Panc1 (cell line): ENCODE measurements at regions not wholly inside any gene's neighbourhood (a gene's known extent, or its start where the extent isn't known, plus 50 kb on each side); places are given as distances from the start of the nearest gene placed in this dataset.

Experiments
- ATAC-seq: fragments of 200-7000 bp; cut with Tn5 transposase; 2 replicates; pipeline ENCODE4 v1.9.1; 2020; ENCODE audit warnings: mild to moderate bottlenecking, moderate library complexity
- BruUV-seq: library from RNA; stranded (reverse); fragments of 400-500 nt; replicated peaks from 2 replicates; lab custom pipeline; 2021; lab: Mats Ljungman, UMichigan
- CTCF ChIA-PET: fragments of 300-600 bp; sonication (Branson Sonifier 250); formaldehyde crosslinking; loops from one replicate; lab custom pipeline; 2022; ENCODE audit warnings: antibody characterized with exemption; lab: Charles Lee
- POLR2A ChIA-PET: fragments of 300-600 bp; sonication (Branson Sonifier 250); formaldehyde crosslinking; loops from one replicate; lab custom pipeline; 2022; ENCODE audit warnings: antibody characterized with exemption; lab: Charles Lee
- DNase-seq: peaks from one replicate; pipeline ENCODE4 v3.0.0-alpha.2; 2010; ENCODE audit warnings: low read depth, low spot score
- H3K27ac ChIP-seq: 2 replicates; pipeline ENCODE4 v1.5.1; 2011; ENCODE audit warnings: mild to moderate bottlenecking, low read length, inconsistent platforms
- H3K27me3 ChIP-seq: fragments of 200-500 bp; sonication (Bioruptor generic); 2 replicates; pipeline ENCODE4 v1.6.0; 2014; ENCODE audit warnings: low read length, inconsistent platforms; ENCODE audit not compliant: control insufficient read depth, insufficient read depth
- H3K36me3 ChIP-seq: fragments of 200-500 bp; sonication (Bioruptor generic); 2 replicates; pipeline ENCODE4 v1.5.1; 2014; ENCODE audit warnings: inconsistent platforms, mild to moderate bottlenecking, low read length, moderate library complexity; ENCODE audit not compliant: control insufficient read depth, insufficient read depth
- H3K4me1 ChIP-seq: 2 replicates; pipeline ENCODE4 v1.5.1; 2011; ENCODE audit warnings: inconsistent platforms, mild to moderate bottlenecking, low read length, moderate library complexity; ENCODE audit not compliant: control insufficient read depth, insufficient read depth
- H3K4me3 ChIP-seq, 2 experiments: 2 replicates each; pipeline ENCODE4 v1.5.1; 2011 to 2012; ENCODE audit warnings: low read depth in 2 of 2, low read length in 2 of 2, mild to moderate bottlenecking in 2 of 2, inconsistent platforms in 1 of 2, moderate library complexity in 1 of 2
- H3K9me3 ChIP-seq: fragments of 200-500 bp; sonication (Bioruptor generic); 2 replicates; pipeline ENCODE4 v1.5.1; 2014; ENCODE audit warnings: low read depth, mild to moderate bottlenecking, inconsistent platforms, low read length, moderate library complexity; ENCODE audit not compliant: control insufficient read depth, insufficient read depth
- CTCF ChIP-seq: fragments of 450-650 bp; IDR thresholded peaks from 2 replicates; pipeline ENCODE4 v1.5.1; 2017; ENCODE audit warnings: mild to moderate bottlenecking
- POLR2AphosphoS5 ChIP-seq: IDR thresholded peaks from 2 replicates; pipeline ENCODE4 v1.6.1; 2012; ENCODE audit warnings: mild to moderate bottlenecking, low read depth, low read length, moderate library complexity
- REST ChIP-seq, 2 experiments: IDR thresholded peaks; 2 replicates each; pipeline ENCODE4 v1.6.1; 2011 to 2012; ENCODE audit warnings: low read depth in 2 of 2, control low read depth in 1 of 2, low read length in 1 of 2, mild to moderate bottlenecking in 1 of 2, moderate library complexity in 1 of 2; ENCODE audit not compliant: insufficient read depth in 1 of 2
- SIN3A ChIP-seq: IDR thresholded peaks from 2 replicates; pipeline ENCODE4 v1.6.1; 2012; ENCODE audit warnings: low read depth, mild to moderate bottlenecking, low read length, moderate library complexity, borderline replicate concordance; ENCODE audit not compliant: insufficient read depth
- TCF7L2 ChIP-seq: IDR thresholded peaks from 2 replicates; pipeline ENCODE4 v1.6.1; 2011; ENCODE audit warnings: mild to moderate bottlenecking, low read depth, low read length, inconsistent platforms
- in situ Hi-C: cut with HindIII; loops from 2 replicates; pipeline ENCODE4 v1.10.0; 2016; ENCODE audit warnings: low sequenced_read_pairs, low pct_unique_long_range_greater_than_20kb
- intact Hi-C: fragments of 100-400 bp; cut with micrococcal nuclease; formaldehyde crosslinking; loops from one replicate; pipeline ENCODE4 v1.10.0; 2022; ENCODE audit not compliant: unreplicated experiment

- ChIA-PET CTCF (no interaction called here), POLR2A (no interaction called here)
- no peaks in the 10 kb centered on the region for H3K4me1 ChIP-seq
- in situ Hi-C loops: no loop called here
- H3K9me3 ChIP-seq: no peaks in the 10 kb centered on the region
- no TSS peak for BruUV-seq
- DNase-seq: no peak
- no peaks in the 10 kb centered on the region for H3K36me3 ChIP-seq
- intact Hi-C loops: no loop called here
- H3K4me3 ChIP-seq: no peak overlapping the region
- TF ChIP-seq SIN3A (no peak), POLR2AphosphoS5 (no peak), CTCF (no peak), REST (IDR thresholded peaks at IDR 0.05; ENCODE audit: insufficient read depth in 1 of 2, low read depth in 2 of 2, low read length in 1 of 2) (no peak), TCF7L2 (no peak)
- H3K27ac ChIP-seq: no peak overlapping the region
- no peaks in the 10 kb centered on the region for H3K27me3 ChIP-seq
- ATAC-seq: no peak
These were observed 732.3 kb upstream of the MIR17HG start for GRCh38 chr13:90615236-90615635.

- no TSS peak for BruUV-seq
- no peak overlapping the region for H3K4me3 ChIP-seq
- CTCF ChIA-PET: no interaction called here
- in situ Hi-C loops: no loop called here
- intact Hi-C loops: no loop called here
- no peak overlapping the region for H3K27ac ChIP-seq
- H3K9me3 ChIP-seq: no peaks in the 10 kb centered on the region
- no peaks in the 10 kb centered on the region for H3K4me1 ChIP-seq
- no peaks in the 10 kb centered on the region for H3K27me3 ChIP-seq
- POLR2A ChIA-PET: no interaction called here
- H3K36me3 ChIP-seq: no peaks in the 10 kb centered on the region
- ATAC-seq (no peak), DNase-seq (no peak)
- TF ChIP-seq CTCF (no peak), POLR2AphosphoS5 (no peak), TCF7L2 (no peak), SIN3A (no peak), REST (IDR thresholded peaks at IDR 0.05; ENCODE audit: insufficient read depth in 1 of 2, low read depth in 2 of 2, low read length in 1 of 2) (no peak)
These were observed 731.7 kb upstream of the MIR17HG start for GRCh38 chr13:90615767-90616166.
